ENCODE measurements at regions not wholly inside any gene's neighbourhood (a gene's known extent, or its start where the extent isn't known, plus 50 kb on each side); places are given as distances from the start of the nearest gene placed in this dataset.

GRCh38 chr13:106238690-106239089, 296.8 kb downstream of the EFNB2 start:
- peak; percentile 46 for DNase-seq (ENCODE audit: low read depth, low spot score)

DNA sequence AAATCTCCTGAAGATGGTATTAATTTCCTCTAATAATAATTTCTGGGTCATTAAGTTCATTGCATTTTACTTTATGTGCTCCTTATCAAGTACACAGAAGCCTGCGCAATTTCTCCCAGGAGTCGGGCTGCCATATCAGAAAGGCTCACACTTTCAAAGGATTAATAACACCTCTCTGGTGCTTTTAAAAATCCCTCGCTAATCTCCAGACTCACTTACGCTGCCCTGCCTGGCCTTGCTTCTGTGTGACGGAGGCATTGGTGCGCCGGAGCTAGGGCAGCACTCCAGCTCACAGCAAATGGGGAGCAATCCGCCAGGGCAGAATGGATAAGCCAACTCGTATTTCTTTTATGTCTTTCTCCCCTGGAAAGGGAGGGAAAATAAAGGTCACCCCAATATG, 300.8 kb downstream of the EFNB2 start:
- peak; percentile 42 for DNase-seq (ENCODE audit: low read depth, low spot score)

DNA sequence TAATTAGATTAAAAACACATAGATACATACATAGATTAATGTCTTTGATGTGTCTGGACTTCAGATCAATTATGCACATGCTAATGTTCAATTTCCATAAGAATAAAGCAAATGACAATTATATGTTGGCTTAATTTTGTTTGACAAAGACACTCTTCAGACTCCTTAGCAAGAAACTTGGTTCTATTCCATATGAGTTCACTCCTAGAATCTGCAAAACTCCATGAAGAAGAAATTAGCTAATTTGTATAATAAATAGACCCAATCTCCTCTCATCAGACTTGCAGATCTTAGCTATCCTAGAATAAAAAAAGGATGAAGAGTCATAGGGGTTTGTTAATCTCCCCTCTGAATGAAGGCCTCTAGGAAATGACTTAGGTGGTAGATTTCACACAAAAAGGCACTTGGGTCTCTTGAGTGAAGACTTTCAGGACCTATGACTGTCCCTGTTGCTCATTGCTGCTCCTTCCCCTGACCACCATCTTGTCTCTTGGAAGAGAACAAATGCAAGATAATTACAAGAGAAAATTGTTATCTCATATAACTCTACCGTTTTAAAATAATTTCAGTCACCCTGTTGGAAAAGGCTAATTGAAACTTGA, 302.2 kb downstream of the EFNB2 start:
- no peak for DNase-seq (ENCODE audit: low read depth, low spot score)

- no peak for DNase-seq (ENCODE audit: low read depth, low spot score)
Measured at GRCh38 chr13:106232681-106233080, 302.8 kb downstream of the EFNB2 start.

GRCh38 chr13:106230450-106230849, 305.0 kb downstream of the EFNB2 start:
- DNase-seq (ENCODE audit: low read depth, low spot score), result no peak

DNA sequence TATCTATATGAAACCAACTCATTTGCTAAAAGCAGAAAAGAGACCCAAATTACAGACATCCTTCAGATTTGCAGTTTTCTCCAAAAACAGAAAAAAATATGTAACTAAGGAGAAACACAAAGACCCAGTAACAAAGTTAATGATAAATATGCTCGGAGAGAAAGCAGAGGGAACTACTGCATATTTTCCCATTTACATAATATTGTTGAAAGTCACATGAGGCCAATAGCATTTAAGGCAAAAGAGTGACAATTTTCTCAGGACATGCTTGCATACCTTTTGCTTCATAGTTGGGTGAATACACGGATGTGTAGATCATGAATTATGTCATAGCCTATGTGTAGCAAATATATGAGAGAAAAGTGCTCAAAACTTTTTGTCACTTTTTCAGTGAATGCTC, 310.3 kb downstream of the EFNB2 start:
- no peak for DNase-seq (ENCODE audit: low read depth, low spot score)

DNA sequence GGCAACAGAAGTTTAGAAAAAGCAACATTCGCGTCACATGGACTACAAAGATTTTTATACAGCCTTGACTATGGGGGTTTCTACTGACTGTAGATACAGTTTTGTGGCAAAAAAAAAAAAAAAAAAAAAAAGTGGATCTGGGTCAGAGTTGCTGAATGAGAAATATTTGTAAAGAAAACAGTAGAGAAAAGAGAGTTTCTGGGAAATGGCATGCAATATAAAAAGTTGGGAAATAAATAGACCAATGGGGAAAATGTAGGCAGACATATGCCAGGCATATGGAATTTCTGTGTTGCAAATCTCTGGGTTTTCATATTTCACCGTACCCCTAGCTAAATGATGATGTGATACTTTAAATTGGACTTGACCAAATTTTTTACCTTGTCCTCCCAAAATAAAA, 315.3 kb downstream of the EFNB2 start:
- DNase-seq (ENCODE audit: low read depth, low spot score), result no peak

DNA sequence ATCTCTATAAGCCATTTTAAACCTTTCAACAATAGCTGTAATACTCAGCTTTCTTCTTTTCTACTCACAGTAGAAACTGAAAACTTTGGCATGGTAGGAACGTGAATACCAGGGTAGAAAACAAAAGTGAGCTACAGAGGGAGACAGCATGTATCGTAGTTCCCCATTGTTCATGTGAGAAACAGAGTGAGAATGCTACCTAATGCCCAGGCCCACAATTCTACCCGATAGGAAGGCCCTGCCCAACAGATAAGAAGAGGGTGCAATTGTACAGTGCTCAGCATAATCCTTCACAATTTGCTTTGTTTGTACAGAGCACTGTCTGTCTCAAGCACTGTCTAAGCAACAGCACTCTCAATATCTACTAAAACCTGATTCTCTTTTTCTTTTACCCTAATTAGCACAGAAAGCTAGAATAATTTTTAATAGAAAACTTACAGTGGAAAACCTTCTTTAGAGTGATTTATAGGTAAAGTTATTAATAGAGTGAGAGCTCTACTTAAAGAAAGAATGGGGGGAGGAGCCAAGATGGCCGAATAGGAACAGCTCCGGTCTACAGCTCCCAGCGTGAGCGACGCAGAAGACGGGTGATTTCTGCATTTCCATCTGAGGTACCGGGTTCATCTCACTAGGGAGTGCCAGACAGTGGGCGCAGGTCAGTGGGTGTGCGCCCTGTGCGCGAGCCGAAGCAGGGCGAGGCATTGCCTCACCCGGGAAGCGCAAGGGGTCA, 322.3 kb downstream of the EFNB2 start:
- DNase-seq (ENCODE audit: low read depth, low spot score), result peak; percentile 14

DNA sequence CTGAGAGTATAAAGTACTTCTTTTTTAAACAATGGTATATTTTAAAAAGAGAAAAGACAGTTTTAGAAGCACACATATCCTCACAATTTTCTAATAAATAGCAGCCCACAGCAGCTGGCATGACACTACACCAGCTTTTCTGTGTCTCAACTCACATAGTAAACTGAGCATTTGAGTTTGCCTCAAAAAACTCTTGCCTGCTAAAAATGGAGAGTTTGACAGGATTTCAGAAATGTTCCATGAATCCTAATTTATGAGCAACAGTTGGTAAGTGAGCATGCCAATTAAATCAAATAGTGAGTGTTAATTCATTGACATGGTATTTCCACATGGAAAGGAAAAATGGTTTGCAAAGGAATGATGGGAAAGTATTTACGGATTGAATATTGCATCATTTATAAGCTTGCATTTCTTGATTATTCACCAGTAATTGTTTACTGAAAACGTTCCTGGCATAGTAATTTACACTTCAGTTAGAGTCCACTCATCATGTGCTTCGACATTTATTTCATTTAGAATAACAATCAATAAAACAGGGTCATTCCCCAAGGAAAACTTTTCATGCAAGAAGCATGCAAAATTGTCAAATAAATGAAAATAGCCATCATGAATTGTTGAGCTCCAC, 323.0 kb downstream of the EFNB2 start:
- no peak for DNase-seq (ENCODE audit: low read depth, low spot score)

- no peak for DNase-seq (ENCODE audit: low read depth, low spot score)
Measured at GRCh38 chr13:106210324-106210723, 325.1 kb downstream of the EFNB2 start.

- DNase-seq (ENCODE audit: low read depth, low spot score), result no peak
Measured at GRCh38 chr13:106205871-106206270, 329.6 kb downstream of the EFNB2 start.

GRCh38 chr13:106197496-106197895, 338.0 kb downstream of the EFNB2 start:
- DNase-seq (ENCODE audit: low read depth, low spot score), result no peak

DNA sequence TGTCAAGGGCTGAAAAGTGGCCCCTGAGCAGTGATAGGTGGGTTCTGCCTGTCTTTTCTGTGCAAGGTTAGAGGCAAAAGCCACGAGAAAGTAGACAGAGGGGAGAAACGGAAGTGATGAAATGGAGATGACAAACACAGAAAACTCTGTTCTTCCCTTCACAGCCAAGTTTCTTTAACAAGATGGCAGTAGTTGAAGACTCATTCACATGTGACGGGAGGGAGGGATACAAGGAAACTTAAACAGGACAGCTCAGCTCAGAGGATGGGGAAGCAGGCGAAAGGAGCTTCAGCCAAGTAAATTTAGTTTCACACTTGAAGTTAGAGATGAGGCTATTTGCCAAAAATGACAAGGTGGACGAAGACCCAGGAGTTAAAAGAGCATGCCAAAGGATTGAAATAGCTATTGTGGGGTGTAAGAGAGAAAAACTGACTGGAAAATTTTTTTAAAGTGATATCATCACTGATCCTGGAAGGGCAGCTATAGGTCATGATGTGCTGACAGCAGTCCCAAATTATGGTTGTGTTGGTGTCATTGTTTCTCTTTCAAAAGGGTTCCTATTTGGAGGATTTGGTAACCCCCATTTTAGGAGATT, 347.9 kb downstream of the EFNB2 start:
- no peak for DNase-seq (ENCODE audit: low read depth, low spot score)

DNA sequence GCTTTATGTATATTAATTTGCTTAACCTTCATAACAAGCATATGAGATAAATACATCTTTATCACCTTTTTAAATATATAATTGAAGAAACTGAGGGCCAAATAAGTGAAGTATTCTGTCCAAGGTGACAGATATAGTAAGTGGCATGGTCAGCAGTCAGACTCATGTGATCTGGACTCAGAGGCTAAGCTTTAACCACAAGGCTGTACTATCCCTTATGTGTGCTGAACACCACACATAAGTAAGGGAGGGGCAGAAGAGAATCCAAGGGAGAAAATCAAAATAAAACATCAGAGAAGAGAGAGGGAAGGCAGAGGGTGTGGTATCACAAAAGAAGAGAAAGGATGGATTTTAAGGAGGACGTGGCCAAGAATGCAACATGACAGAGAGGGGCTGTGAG, 348.4 kb downstream of the EFNB2 start:
- DNase-seq (ENCODE audit: low read depth, low spot score), result no peak

DNA sequence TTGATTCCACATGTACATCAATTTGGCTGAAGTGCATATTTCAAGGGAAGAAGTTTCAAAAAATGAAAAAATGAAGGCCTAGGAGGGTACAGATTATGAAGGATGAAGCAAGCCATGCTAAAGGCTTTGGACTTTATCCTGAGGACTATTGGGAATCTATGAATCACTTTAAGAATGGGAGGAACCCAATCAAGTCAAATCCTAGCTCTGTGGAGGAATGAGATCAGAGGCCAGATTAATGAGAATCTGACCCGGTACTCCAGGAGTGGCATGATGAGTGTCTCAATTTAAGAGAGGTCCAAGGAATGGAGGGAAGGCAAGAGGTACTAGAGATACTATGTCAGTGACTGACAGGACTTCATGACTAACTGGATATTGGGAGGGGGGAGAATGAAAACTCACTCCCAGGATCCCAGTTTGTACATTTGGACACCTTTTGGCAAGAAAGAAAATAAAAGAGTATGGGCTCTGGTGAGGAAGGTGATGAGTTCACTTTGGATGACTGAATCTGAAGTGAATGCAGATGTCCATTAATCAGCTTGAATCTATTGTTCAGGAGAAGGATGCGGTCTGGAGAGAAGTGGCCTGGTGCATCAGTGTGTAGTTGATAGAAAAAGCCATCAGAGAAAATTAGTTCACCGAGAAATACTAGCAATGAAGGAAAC, 349.0 kb downstream of the EFNB2 start:
- DNase-seq (ENCODE audit: low read depth, low spot score), result no peak

DNA sequence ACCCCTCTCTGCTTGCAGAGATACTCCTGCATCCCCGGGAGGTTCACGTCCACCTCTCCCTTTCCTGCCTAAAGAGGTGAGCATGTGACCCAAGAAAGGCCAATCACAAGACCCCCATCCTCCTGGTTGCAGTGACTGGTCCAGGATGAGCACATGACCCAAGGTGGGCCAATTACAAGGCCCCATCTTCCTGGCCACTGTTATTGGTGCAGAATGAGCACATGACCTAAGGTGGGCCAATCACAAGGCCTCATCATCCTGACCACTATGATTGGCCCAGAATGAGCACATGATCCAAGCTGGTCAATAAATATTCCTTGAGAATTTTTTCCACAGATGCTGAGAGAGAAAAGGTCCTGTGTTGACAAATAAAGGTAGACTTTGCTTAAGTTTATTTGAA, 350.7 kb downstream of the EFNB2 start:
- DNase-seq (ENCODE audit: low read depth, low spot score), result no peak

GRCh38 chr13:106183410-106184065, 351.9 kb downstream of the EFNB2 start:
- no peak for DNase-seq (ENCODE audit: low read depth, low spot score)

- no peak for DNase-seq (ENCODE audit: low read depth, low spot score)
Measured at GRCh38 chr13:106182404-106182803, 353.1 kb downstream of the EFNB2 start.

GRCh38 chr13:106178816-106179215, 356.6 kb downstream of the EFNB2 start:
- DNase-seq (ENCODE audit: low read depth, low spot score), result no peak

GRCh38 chr13:106177146-106177545, 358.3 kb downstream of the EFNB2 start:
- DNase-seq (ENCODE audit: low read depth, low spot score), result no peak

GRCh38 chr13:106176117-106176516, 359.3 kb downstream of the EFNB2 start:
- no peak for DNase-seq (ENCODE audit: low read depth, low spot score)

Data from ELF-1 (cell line).